ENCODE measurements at regions not wholly inside any gene's neighbourhood (a gene's known extent, or its start where the extent isn't known, plus 50 kb on each side); places are given as distances from the start of the nearest gene placed in this dataset.
A peak's percentile ranks its signal among the peaks of the same experiment; 100 is the strongest.

DNA sequence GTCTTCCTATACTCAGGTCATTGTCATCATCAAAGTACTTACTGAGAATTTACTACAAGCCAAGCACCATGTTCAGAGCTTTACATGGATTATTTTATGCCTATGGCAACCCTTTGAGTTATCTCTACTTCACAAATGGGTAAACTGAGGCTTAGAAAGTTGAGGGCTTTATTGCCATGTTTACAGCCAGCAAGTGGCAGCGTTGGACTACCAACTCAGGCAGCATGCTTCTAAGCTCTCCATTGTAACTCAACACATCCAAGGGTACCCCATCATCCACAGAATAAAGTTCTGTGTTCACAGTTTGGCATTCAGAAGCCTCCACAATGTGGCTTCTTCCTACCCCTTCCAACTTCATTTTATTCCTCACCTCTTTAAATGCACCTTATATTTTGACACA lies 422.6 kb upstream of the GRIA1 start:
- Histone ChIP-seq H4K20me1 (ENCODE audit: control insufficient read depth, extremely low read depth, insufficient read depth, low read length) (no peaks in the 10 kb centered on the region), H3K9me1 (ENCODE audit: control insufficient read depth, extremely low read depth, insufficient read depth, low read length) (no peaks in the 10 kb centered on the region), H3K9ac (ENCODE audit: control insufficient read depth, extremely low read depth, insufficient read depth, low read length) (no peak overlapping the region), H3K79me2 (ENCODE audit: control insufficient read depth, insufficient read depth, low read length) (no peaks in the 10 kb centered on the region), H3K4me1 (ENCODE audit: control insufficient read depth, extremely low read depth, insufficient read depth, low read length) (no peaks in the 10 kb centered on the region), H3K4me3 (ENCODE audit: control insufficient read depth in 2 of 3, extremely low read depth in 1 of 3, insufficient read depth in 2 of 3, low read depth in 1 of 3, low read length in 3 of 3) (no peak overlapping the region), H3K9me3 (ENCODE audit: control insufficient read depth, low read depth, low read length) (no peaks in the 10 kb centered on the region), H3K4me2 (ENCODE audit: control insufficient read depth, extremely low read depth, insufficient read depth, low read depth, low read length) (no peak overlapping the region), H3K27me3 (ENCODE audit: control insufficient read depth, extremely low read depth, insufficient read depth, low read length) (no peaks in the 10 kb centered on the region), H3K27ac (ENCODE audit: control insufficient read depth, insufficient read depth, low read length) (no peak overlapping the region), H2AFZ (ENCODE audit: control insufficient read depth, low read length) (no peak overlapping the region), H3K36me3 (ENCODE audit: control insufficient read depth in 2 of 2, extremely low read depth in 1 of 2, insufficient read depth in 2 of 2, low read length in 2 of 2) (no peaks in the 10 kb centered on the region)
- no peak for DNase-seq (ENCODE audit: low read depth, low spot score)
- dilution Hi-C loops (cut with MboI; ENCODE audit: extremely low pct_ligation_motif_present, low sequenced_read_pairs), result no loop called here
- FAIRE-seq, result no peak
- TF ChIP-seq CTCF (optimal IDR thresholded peaks at IDR 0.05 in 1 of 3, IDR thresholded peaks at IDR 0.05 in 1 of 3, conservative IDR thresholded peaks at IDR 0.05 in 1 of 3; ENCODE audit: extremely low read depth in 1 of 3, insufficient read depth in 2 of 3, low read length in 3 of 3) (peak in 1 of 3 experiments; percentile 41), EZH2 (IDR thresholded peaks at IDR 0.05; ENCODE audit: low read length) (no peak)

DNA sequence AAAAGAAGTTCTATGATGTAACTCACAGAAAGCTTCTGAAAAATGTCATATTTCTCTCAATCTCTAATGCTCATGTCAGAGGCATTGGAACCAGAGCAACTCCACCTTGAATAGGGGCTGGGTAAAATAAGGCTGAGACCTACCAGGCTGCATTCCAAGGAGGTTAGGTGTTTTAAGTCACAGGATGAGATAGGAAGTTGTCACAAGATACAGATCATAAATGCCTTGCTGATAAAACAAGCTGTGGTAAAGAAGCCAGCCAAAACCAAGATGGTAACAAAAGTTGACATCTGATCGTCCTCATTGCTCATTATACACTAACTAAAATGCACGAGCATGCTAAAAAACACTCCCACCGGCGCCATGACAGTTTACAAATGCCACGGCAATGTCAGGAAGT lies 411.1 kb upstream of the GRIA1 start:
- Histone ChIP-seq H4K20me1 (ENCODE audit: control insufficient read depth, extremely low read depth, insufficient read depth, low read length) (no peaks in the 10 kb centered on the region), H3K36me3 (ENCODE audit: control insufficient read depth in 2 of 2, extremely low read depth in 1 of 2, insufficient read depth in 2 of 2, low read length in 2 of 2) (no peaks in the 10 kb centered on the region), H2AFZ (ENCODE audit: control insufficient read depth, low read length) (peak overlapping the region; percentile 56), H3K27me3 (ENCODE audit: control insufficient read depth, extremely low read depth, insufficient read depth, low read length) (no peaks in the 10 kb centered on the region), H3K4me2 (ENCODE audit: control insufficient read depth, extremely low read depth, insufficient read depth, low read depth, low read length) (peak overlapping the region; percentile 57), H3K4me3 (ENCODE audit: control insufficient read depth in 2 of 3, extremely low read depth in 1 of 3, insufficient read depth in 2 of 3, low read depth in 1 of 3, low read length in 3 of 3) (no peak overlapping the region), H3K9me1 (ENCODE audit: control insufficient read depth, extremely low read depth, insufficient read depth, low read length) (no peaks in the 10 kb centered on the region), H3K9ac (ENCODE audit: control insufficient read depth, extremely low read depth, insufficient read depth, low read length) (no peak overlapping the region), H3K27ac (ENCODE audit: control insufficient read depth, insufficient read depth, low read length) (peak overlapping the region; percentile 65), H3K79me2 (ENCODE audit: control insufficient read depth, insufficient read depth, low read length) (no peaks in the 10 kb centered on the region), H3K4me1 (ENCODE audit: control insufficient read depth, extremely low read depth, insufficient read depth, low read length) (peaks cover 38% of the 10 kb centered on the region), H3K9me3 (ENCODE audit: control insufficient read depth, low read depth, low read length) (no peaks in the 10 kb centered on the region)
- FAIRE-seq (peak; percentile 94), DNase-seq (ENCODE audit: low read depth, low spot score) (peak; percentile 66)
- dilution Hi-C loops (cut with MboI; ENCODE audit: extremely low pct_ligation_motif_present, low sequenced_read_pairs), result no loop called here
- TF ChIP-seq EZH2 (IDR thresholded peaks at IDR 0.05; ENCODE audit: low read length) (no peak), CTCF (optimal IDR thresholded peaks at IDR 0.05 in 1 of 3, IDR thresholded peaks at IDR 0.05 in 1 of 3, conservative IDR thresholded peaks at IDR 0.05 in 1 of 3; ENCODE audit: extremely low read depth in 1 of 3, insufficient read depth in 2 of 3, low read length in 3 of 3) (no peak)
